HG03469 (cell line): ENCODE measurements at regions not wholly inside any gene's neighbourhood (a gene's known extent, or its start where the extent isn't known, plus 50 kb on each side); places are given as distances from the start of the nearest gene placed in this dataset.

Source experiments
- ATAC-seq: cut with Tn5 transposase; IDR thresholded peaks from one replicate; pipeline ENCODE4 v1.9.1; 2021; ENCODE audit warnings: mild to moderate bottlenecking, moderate library complexity, moderate number of reproducible peaks; ENCODE audit not compliant: unreplicated experiment

GRCh38 chr3:31043184-31043819 is 148.8 kb upstream of the GADL1 start:
- ATAC-seq = no peak

DNA sequence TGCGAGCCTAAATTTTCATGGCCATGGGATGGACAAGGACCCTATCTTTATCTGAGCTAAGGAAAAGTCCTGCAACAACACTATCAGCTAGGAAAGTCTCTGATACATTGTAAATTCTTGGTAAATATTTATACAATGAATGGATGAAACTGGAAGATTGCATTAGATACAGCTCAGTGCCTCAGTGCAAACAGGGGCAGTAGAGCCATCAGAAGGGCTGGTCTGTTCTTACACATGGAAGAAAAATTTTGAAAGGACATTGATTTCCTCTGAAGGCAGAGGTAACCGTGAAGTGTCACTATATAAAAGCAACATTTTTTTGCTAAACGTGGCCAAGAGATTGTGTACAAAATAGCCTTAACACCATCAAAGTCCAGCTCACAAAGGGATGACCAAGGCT is 153.2 kb upstream of the GADL1 start:
- no peak for ATAC-seq

DNA sequence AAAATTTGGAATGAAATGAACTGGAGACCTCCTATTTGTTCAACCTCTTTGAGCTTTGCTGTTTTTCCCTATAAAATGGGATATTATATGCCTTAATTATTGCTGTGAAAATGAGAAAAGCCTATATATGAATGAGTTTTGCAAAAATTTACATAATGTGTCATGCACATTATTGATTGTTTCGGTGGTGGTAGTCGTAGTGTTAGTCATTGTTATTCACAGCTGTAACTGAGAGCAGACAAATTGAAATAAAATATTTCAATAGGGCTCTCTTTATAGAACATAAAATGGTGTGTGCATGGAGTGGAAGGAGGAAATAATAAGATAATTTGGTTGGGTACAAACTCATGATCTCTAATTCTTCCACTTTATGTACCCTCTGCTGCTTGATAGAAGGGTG is 153.7 kb upstream of the GADL1 start:
- no peak for ATAC-seq

- ATAC-seq = no peak
Measured at GRCh38 chr3:31050296-31050695, 155.8 kb upstream of the GADL1 start.

DNA sequence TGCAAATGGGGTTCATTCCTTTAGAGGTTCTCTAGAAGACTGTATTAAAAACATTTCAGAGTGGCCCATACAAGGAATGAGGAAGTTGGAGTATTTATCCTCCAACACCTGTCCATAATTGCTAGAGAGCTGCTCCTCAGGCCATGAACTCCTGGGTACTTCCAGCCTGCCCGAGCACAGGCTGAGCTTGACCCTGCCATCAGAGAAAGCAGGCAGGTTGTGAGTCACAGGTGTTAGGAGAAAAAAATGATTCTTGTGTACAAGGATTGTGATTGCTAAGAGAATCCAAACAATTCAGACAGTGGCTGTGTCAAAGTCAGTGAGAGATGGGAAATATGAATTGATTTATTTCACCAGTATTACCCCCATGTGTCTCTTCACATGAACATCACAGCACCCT is 156.8 kb upstream of the GADL1 start:
- ATAC-seq = no peak

DNA sequence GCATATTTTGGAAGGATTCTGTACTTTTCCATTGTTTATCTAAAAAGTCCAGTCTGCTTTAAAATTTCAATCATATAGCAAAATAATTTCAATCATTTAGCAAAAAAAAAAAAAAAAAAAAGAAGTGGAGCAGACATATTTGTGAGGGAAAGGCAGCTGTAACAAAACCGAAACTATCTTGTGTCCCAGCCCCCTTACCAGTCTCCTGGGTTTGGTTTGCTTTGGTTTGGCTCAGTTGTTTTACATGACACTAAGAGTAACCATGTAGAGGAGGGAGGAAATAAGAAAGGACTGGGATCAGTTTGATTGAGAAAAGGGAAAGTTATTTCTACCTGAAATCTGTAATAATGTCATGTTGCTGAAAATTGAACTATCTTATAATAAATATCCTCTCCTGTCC is 158.8 kb upstream of the GADL1 start:
- ATAC-seq = no peak

- no peak for ATAC-seq
Measured at GRCh38 chr3:31054032-31054431, 159.6 kb upstream of the GADL1 start.

DNA sequence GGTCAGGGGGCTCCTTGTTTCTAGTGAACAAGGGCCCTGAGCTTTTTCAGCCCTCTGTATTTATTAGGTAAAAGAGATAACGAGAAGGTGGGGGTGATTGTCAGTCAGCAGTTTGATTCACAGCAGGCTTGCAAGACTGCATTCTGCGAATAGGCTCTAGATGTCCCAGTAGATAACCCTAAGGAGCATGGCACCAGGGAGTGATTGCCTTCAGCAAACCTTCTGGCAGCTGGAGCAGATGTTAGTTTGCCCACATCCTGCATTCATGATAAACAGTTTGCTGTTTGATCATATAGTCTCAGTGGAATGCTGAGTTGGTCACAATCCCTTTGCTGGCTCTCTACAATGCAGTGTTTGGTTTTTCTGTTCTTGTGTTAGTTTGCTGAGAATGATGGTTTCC is 161.3 kb upstream of the GADL1 start:
- ATAC-seq = no peak

GRCh38 chr3:31057891-31058290 is 163.4 kb upstream of the GADL1 start:
- ATAC-seq = no peak

GRCh38 chr3:31064021-31064420 is 169.6 kb upstream of the GADL1 start:
- ATAC-seq = no peak

DNA sequence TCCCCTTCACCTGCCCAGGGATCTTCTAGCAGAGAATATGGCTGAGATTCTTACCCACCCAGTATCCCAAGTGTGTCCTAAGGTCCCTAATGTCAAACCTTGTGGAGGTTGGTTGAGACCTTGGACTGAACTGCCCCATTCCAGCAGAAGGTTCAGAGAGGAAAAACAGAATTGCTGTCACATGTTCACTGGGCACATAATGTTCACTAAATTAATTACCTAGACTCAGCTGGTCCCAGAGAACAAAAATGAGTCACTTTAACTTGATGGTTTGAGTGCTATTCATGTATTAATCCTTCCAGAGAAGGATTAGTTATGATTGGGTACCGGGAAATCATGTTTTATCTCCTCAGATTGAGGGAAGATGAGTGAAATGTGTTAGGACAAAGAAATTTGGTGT is 171.3 kb upstream of the GADL1 start:
- ATAC-seq = no peak

DNA sequence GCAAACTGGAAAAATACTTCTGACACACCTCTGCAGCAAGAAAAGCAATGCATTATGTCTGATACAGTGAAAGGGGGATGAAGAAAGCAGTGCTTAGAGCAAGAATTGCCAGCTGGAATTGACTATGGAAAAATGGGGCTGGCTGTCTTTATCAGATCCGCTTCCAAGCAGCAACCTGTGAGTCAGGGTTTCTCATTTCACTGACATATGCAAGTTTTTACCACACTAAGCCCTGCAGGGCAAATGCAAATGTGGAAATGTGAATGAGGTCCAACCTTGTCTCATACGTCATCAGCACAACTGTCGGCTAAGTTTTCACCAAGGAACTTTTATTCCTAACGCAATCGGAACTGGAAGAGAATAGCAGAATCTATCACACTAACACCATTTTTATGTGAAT is 172.5 kb upstream of the GADL1 start:
- ATAC-seq = no peak

DNA sequence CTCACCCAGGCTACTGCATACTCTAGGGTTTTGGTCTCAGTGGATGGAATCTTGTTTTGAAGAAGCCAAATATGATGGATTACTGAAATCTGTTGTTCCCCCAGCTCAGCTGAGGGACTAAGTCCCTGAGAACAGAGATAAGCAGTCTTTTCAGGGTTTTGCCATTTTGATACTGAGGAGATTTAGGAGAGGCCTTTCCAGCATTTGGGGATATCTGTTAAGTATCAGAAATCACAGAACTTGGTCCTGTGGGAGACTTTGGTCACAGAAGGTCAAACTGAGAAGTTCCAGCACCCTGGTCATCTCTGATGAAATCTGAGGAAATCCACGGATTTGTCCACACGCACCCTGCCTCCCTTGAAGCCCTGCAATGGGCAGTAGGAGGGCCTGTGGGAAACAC is 181.0 kb upstream of the GADL1 start:
- no peak for ATAC-seq

DNA sequence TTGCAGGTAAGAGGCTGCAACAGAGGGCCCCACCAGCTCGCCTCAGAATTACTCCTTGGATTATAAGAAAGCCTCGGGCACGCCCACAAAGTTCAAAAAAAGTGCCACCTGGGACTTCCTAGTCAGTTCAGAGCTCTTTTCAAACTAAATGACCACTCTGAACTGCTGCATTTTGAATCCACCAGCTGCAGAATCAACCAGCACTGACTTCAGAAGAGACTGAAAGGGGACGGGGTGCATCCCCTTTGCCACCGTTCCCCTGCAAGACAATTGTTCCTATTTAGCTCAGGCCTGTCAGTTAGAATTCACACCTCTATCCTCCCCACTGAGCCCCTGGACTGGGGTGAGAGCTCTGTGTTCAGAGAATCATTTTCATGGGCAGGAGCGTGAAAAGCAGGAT is 181.4 kb upstream of the GADL1 start:
- ATAC-seq = no peak

DNA sequence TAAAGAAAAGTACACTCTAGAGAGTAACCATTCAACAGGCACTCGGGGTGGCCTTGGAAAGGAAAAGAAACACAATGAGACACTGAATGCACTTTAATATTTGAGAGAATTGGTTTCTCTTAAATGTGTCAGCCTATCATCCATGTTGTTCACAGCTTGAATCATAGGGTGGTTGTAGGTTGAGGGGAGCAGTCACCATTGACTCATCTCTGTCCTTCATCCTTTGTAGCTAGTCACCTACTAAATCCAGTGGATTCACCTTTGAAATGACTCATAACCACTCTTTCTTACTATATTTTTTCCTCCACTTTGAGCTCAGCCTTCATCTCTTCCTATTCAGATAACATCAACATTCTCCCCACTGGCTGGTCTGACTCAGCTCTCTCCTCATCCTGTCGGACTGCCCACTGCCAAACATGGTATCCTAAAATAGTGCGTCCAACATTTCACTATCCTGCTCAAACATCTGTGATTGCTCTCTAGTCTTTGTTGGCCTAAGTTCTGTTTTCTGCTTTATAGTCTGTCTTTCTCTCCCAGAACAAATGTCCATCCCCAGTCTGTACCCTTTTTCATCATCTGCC is 182.7 kb upstream of the GADL1 start:
- ATAC-seq = peak; percentile 58

DNA sequence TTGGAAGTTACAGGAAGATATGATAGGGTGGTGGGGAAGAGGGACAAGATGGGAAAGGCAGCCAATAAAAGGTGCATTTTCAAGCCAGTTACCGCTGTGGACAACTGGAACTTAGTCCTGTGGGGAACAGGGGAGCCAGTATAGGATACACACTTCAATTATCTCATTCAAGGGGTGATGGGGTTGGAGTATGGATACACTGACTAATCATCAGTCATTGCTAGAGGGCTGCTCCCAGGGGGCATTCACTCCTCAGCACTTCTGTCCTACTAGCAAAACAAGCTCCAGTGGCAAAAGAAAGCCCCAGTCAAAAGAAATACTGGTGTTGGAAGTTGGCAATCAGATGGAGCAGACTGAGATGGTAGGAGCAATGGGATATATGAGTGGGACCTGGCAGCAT is 183.4 kb upstream of the GADL1 start:
- ATAC-seq = no peak

- ATAC-seq = no peak
Measured at GRCh38 chr3:31079689-31080088, 185.2 kb upstream of the GADL1 start.

DNA sequence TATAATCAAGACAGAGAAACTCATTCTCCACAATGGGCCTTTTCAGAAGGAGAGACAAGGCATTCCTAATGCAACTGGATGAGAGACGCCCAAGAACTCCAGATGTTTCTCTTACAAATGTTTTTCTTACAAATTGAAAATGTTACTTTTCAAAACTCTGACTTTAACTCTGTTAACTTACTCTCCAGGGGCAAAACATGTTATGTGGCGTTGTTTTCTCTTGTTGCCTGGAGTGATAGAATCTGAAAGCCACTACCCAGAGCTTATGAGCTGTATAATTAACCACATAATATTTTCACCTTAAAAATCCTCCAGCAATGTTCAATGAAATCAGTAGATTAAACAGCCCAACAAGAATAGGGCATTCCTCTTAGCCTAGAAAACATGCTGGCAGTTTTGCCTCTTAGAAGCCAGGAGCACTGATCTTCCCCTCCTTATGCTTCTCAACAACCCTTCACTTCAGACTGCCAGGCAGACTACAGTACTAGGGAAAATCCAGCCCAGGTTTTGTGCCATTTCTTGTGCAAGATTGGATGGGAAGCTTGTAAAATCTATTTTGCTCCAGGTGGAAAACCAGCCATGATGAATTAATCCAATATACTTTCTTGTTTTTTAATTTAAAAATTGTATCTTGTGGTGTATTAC is 186.7 kb upstream of the GADL1 start:
- no peak for ATAC-seq

- no peak for ATAC-seq
Measured at GRCh38 chr3:31086148-31086547, 191.7 kb upstream of the GADL1 start.

DNA sequence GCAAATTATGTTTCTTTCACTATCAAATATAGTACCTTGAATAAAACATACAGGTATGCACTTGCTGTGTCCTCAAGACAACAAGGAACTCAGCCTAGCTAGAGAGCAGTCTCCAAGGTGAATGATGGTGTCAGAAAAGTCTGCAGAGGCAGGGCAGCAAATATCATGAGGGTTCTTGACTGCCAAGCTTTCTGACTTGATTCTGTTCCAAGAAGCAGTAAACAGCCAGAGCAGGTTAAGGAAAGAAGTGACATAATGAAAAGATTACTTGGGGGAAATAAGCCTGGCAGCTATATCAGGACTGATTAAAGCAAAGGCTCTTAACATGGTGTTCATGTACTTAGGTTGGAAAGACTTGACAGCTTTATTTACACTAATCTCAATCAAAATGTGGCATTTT is 192.2 kb upstream of the GADL1 start:
- ATAC-seq = no peak

GRCh38 chr3:31091748-31092147 is 197.3 kb upstream of the GADL1 start:
- ATAC-seq = no peak

- ATAC-seq = no peak
Measured at GRCh38 chr3:31092748-31093589, 198.5 kb upstream of the GADL1 start.
